Adrenal gland (tissue), 5 donors: ENCODE measurements at regions not wholly inside any gene's neighbourhood (a gene's known extent, or its start where the extent isn't known, plus 50 kb on each side); places are given as distances from the start of the nearest gene placed in this dataset.

Experiments used
- CTCF ChIP-seq, 6 experiments: fragments of 450-650 bp in 4 of 6; fragments of 200-600 bp in 2 of 6; sonication (generic) in 1 of 6; IDR thresholded peaks; 1 replicate in 5 of 6; 2 replicates in 1 of 6; pipeline versions ENCODE4 v1.5.1 to v1.8.0; 2016 to 2021; ENCODE audit warnings: antibody characterized with exemption in 6 of 6, mild to moderate bottlenecking in 2 of 6, moderate library complexity in 1 of 6
- POLR2A ChIP-seq, 2 donors: fragments of 450-650 bp; IDR thresholded peaks; one replicate each; pipeline ENCODE4 v1.6.1; 2017; ENCODE audit warnings: antibody characterized with exemption in 2 of 2, mild to moderate bottlenecking in 2 of 2, moderate library complexity in 1 of 2
- donor health status: DM: no; HTN: no; CAD: no.

GRCh38 chr3:135528413-135529015 lies 437.0 kb upstream of the PPP2R3A start:
- no peak for TF ChIP-seq POLR2A (IDR thresholded peaks at IDR 0.05)
- no peak for TF ChIP-seq CTCF (IDR thresholded peaks at IDR 0.05)
